Fibroblast of lung (primary cell): ENCODE measurements at regions not wholly inside any gene's neighbourhood (a gene's known extent, or its start where the extent isn't known, plus 50 kb on each side); places are given as distances from the start of the nearest gene placed in this dataset.

Source experiments
- DNase-seq, 2 donors: peaks; one replicate each; pipeline versions ENCODE4 v3.0.0 to v3.0.0-alpha.2; 2010; ENCODE audit warnings: low read depth in 2 of 2
- H2AFZ ChIP-seq: 2 replicates; pipeline ENCODE4 v1.5.1; 2012; ENCODE audit warnings: low read length, control low read depth, inconsistent platforms
- H3K27ac ChIP-seq: 2 replicates; pipeline ENCODE4 v1.5.1; 2011; ENCODE audit warnings: low read length, control low read depth; ENCODE audit not compliant: insufficient read depth
- H3K27me3 ChIP-seq: 2 replicates; pipeline ENCODE4 v1.5.1; 2011; ENCODE audit warnings: mild to moderate bottlenecking, low read length; ENCODE audit not compliant: control insufficient read depth, insufficient read depth
- H3K36me3 ChIP-seq: 2 replicates; pipeline ENCODE4 v1.5.1; 2011; ENCODE audit warnings: low read length; ENCODE audit not compliant: control insufficient read depth, insufficient read depth
- H3K4me1 ChIP-seq: 2 replicates; pipeline ENCODE4 v1.5.1; 2011; ENCODE audit warnings: low read length; ENCODE audit not compliant: control insufficient read depth, insufficient read depth; ENCODE audit errors: extremely low read depth
- H3K4me2 ChIP-seq: 2 replicates; pipeline ENCODE4 v1.5.1; 2011; ENCODE audit warnings: low read length, control low read depth; ENCODE audit not compliant: insufficient read depth; ENCODE audit errors: extremely low read depth
- H3K4me3 ChIP-seq, 4 experiments: fragments of 200-600 bp in 1 of 4; sonication (generic) in 1 of 4; replicated peaks in 1 of 4; 2 replicates each; pipeline ENCODE4 v1.5.1; 2011 to 2016; ENCODE audit warnings: low read length in 4 of 4, low read depth in 3 of 4, mild to moderate bottlenecking in 3 of 4, control low read depth in 2 of 4, inconsistent platforms in 1 of 4, mixed read lengths in 1 of 4; ENCODE audit not compliant: insufficient read depth in 1 of 4; ENCODE audit errors: control extremely low read depth in 1 of 4
- H3K79me2 ChIP-seq: 2 replicates; pipeline ENCODE4 v1.5.1; 2012; ENCODE audit warnings: mild to moderate bottlenecking, low read length, inconsistent platforms; ENCODE audit not compliant: control insufficient read depth, insufficient read depth
- H3K9ac ChIP-seq: 2 replicates; pipeline ENCODE4 v1.5.1; 2011; ENCODE audit warnings: mild to moderate bottlenecking, low read length, control low read depth; ENCODE audit not compliant: insufficient read depth
- H3K9me3 ChIP-seq: 2 replicates; pipeline ENCODE4 v1.5.1; 2012; ENCODE audit warnings: low read depth, low read length; ENCODE audit not compliant: control insufficient read depth, insufficient read depth
- H4K20me1 ChIP-seq: 2 replicates; pipeline ENCODE4 v1.5.1; 2011; ENCODE audit warnings: low read length; ENCODE audit not compliant: control insufficient read depth, insufficient read depth; ENCODE audit errors: extremely low read depth
- CTCF ChIP-seq, 2 donors: IDR thresholded peaks in 1 of 2; conservative IDR thresholded peaks in 1 of 2; 1 replicate in 1 of 2; 2 replicates in 1 of 2; pipeline ENCODE4 v1.5.1; 2011 to 2012; ENCODE audit warnings: low read length in 2 of 2, control low read depth in 1 of 2, inconsistent platforms in 1 of 2, low read depth in 1 of 2, mild to moderate bottlenecking in 1 of 2
- EZH2 ChIP-seq: IDR thresholded peaks from 2 replicates; pipeline ENCODE4 v1.5.1; 2012; ENCODE audit warnings: low read length, control low read depth, mild to moderate bottlenecking; ENCODE audit errors: missing control alignments

DNA sequence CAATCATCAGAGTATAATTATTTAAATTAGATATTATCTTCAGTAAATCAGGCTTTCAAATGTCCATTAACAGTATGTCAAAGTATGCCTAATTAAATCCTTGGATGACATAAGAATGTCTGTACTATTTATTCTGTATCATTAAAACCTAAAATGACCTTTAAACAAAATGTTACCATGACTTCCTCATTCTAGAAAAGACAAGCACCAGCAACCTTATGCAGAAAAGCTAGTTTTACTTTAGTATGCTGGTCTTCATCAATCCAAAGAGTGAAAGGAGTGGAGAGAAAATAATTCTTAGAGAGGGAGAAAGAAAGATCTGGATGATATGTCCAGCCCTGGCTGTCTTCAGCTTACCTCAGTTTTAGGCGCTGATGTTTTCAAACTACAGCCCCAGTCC lies 140.1 kb upstream of the UBE2E2 start:
- no peak overlapping the region for H3K4me2 ChIP-seq
- no peak for TF ChIP-seq CTCF (conservative IDR thresholded peaks at IDR 0.05 in 1 of 2, IDR thresholded peaks at IDR 0.05 in 1 of 2; ENCODE audit: low read depth in 1 of 2, low read length in 2 of 2)
- TF ChIP-seq EZH2: no peak
- H3K4me1 ChIP-seq: no peaks in the 10 kb centered on the region
- no peak overlapping the region for H3K27ac ChIP-seq
- no peaks in the 10 kb centered on the region for H3K27me3 ChIP-seq
- H2AFZ ChIP-seq: no peak overlapping the region
- H4K20me1 ChIP-seq: no peaks in the 10 kb centered on the region
- H3K4me3 ChIP-seq: no peak overlapping the region
- DNase-seq: no peak
- no peaks in the 10 kb centered on the region for H3K9me3 ChIP-seq
- no peaks in the 10 kb centered on the region for H3K36me3 ChIP-seq
- no peaks in the 10 kb centered on the region for H3K79me2 ChIP-seq
- H3K9ac ChIP-seq: no peak overlapping the region

DNA sequence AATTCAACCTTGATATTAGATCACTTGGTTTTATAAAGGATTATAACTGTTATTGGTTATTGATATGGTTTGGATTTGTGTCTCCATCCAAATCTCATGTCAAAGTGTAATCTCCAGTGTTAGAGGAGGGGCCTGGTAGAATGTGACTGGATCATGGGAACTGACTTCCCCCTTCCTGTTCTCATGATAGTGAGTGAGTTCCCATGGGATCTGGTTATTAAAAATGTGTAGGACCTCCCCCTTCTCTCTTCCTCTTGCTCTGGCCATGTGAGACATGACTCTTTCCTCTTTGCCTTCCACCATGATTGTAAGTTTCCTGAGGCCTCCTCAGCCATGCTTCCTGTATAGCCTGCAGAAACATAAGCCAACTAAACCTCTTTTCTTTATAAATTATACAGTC lies 136.0 kb upstream of the UBE2E2 start:
- no peak for DNase-seq
- Histone ChIP-seq H4K20me1 (no peaks in the 10 kb centered on the region), H2AFZ (no peak overlapping the region), H3K4me3 (no peak overlapping the region), H3K36me3 (no peaks in the 10 kb centered on the region), H3K27ac (no peak overlapping the region), H3K4me1 (no peaks in the 10 kb centered on the region), H3K79me2 (no peaks in the 10 kb centered on the region), H3K27me3 (no peaks in the 10 kb centered on the region), H3K9ac (no peak overlapping the region), H3K4me2 (no peak overlapping the region), H3K9me3 (no peaks in the 10 kb centered on the region)
- TF ChIP-seq CTCF (conservative IDR thresholded peaks at IDR 0.05 in 1 of 2, IDR thresholded peaks at IDR 0.05 in 1 of 2; ENCODE audit: low read depth in 1 of 2, low read length in 2 of 2): no peak

DNA sequence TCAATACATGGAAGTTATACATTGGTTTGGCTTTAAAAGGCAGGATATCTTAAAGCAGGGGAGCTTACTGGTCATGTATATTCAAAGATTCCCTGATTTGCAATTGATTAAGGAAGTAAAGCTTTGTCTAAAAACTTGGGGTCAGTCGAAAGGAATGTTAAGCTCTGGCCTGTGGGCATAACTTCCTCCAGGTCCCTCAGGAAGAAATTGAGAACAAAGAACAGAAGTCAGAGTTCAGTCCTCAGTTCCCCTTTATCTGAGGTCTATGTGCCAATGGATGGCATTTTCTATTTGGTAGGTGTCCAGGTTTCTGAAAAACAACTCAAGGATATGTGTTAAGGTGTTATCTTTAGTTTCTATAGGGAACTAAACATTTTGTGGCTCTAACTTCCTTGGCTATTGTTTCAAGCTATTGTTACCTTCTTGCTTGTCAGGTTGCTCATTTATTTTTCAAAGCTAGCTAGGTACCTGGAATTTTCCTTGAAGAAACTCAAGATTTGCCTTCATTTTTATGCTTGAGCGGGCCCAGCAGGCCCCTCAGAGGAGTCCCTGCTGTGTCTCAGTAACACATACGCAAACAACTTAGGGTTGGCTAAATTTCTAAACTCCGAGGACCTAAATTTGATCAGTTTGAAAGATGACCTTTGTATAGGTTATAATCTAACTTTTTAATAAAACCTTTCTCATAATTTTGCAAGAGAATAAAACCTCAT lies 135.0 kb upstream of the UBE2E2 start:
- DNase-seq: no peak
- no peaks in the 10 kb centered on the region for H3K79me2 ChIP-seq
- no peaks in the 10 kb centered on the region for H3K4me1 ChIP-seq
- no peak overlapping the region for H3K9ac ChIP-seq
- no peaks in the 10 kb centered on the region for H3K9me3 ChIP-seq
- no peak overlapping the region for H3K4me2 ChIP-seq
- H4K20me1 ChIP-seq: no peaks in the 10 kb centered on the region
- H3K4me3 ChIP-seq: no peak overlapping the region
- H3K36me3 ChIP-seq: no peaks in the 10 kb centered on the region
- no peak overlapping the region for H3K27ac ChIP-seq
- H3K27me3 ChIP-seq: no peaks in the 10 kb centered on the region
- H2AFZ ChIP-seq: no peak overlapping the region
- TF ChIP-seq EZH2 (no peak), CTCF (conservative IDR thresholded peaks at IDR 0.05 in 1 of 2, IDR thresholded peaks at IDR 0.05 in 1 of 2; ENCODE audit: low read depth in 1 of 2, low read length in 2 of 2) (no peak)
